ENCODE measurements at regions not wholly inside any gene's neighbourhood (a gene's known extent, or its start where the extent isn't known, plus 50 kb on each side); places are given as distances from the start of the nearest gene placed in this dataset.

- DNase-seq = no peak
- Mint-ChIP-seq H3K9me3 (no peaks in the 10 kb centered on the region), H3K36me3 (no peaks in the 10 kb centered on the region), H3K4me1 (no peaks in the 10 kb centered on the region), H3K27ac (no peak overlapping the region), H3K4me3 (no peak overlapping the region), H3K27me3 (ENCODE audit: low read depth in 3 of 3) (peaks cover 2 to 5% (median 3%) of the 10 kb centered on the region in 3 donors)
These were observed 105.4 kb downstream of the TLE3 start for GRCh38 chr15:69992348-69992747.

- Mint-ChIP-seq H3K27me3 (ENCODE audit: low read depth in 3 of 3) (peaks cover 5 to 7% (median 7%) of the 10 kb centered on the region in 3 donors), H3K36me3 (no peaks in the 10 kb centered on the region), H3K4me3 (no peak overlapping the region), H3K9me3 (no peaks in the 10 kb centered on the region), H3K4me1 (no peaks in the 10 kb centered on the region), H3K27ac (no peak overlapping the region)
- DNase-seq = no peak
These were observed 103.1 kb downstream of the TLE3 start for GRCh38 chr15:69994429-69995205.

GRCh38 chr15:69996321-69997160, 101.2 kb downstream of the TLE3 start:
- no peaks in the 10 kb centered on the region for H3K4me1 Mint-ChIP-seq
- no peak overlapping the region for H3K4me3 Mint-ChIP-seq
- H3K36me3 Mint-ChIP-seq = no peaks in the 10 kb centered on the region
- no peak overlapping the region for H3K27ac Mint-ChIP-seq
- H3K27me3 Mint-ChIP-seq (ENCODE audit: low read depth in 3 of 3) = peaks cover 4 to 7% (median 5%) of the 10 kb centered on the region in 3 donors
- no peak for DNase-seq
- H3K9me3 Mint-ChIP-seq = no peaks in the 10 kb centered on the region

GRCh38 chr15:69997161-69997485, 100.6 kb downstream of the TLE3 start:
- no peaks in the 10 kb centered on the region for H3K36me3 Mint-ChIP-seq
- no peak for DNase-seq
- H3K9me3 Mint-ChIP-seq = no peaks in the 10 kb centered on the region
- no peaks in the 10 kb centered on the region for H3K4me1 Mint-ChIP-seq
- H3K27ac Mint-ChIP-seq = no peak overlapping the region
- H3K27me3 Mint-ChIP-seq (ENCODE audit: low read depth in 3 of 3) = peaks cover 4 to 7% (median 5%) of the 10 kb centered on the region in 3 donors
- no peak overlapping the region for H3K4me3 Mint-ChIP-seq

Data from immature natural killer cell (primary cell).